ENCODE measurements at regions not wholly inside any gene's neighbourhood (a gene's known extent, or its start where the extent isn't known, plus 50 kb on each side); places are given as distances from the start of the nearest gene placed in this dataset.

GRCh38 chr21:17359781-17360180 lies 153.1 kb upstream of the CXADR start (continued):
- TF ChIP-seq CTCF (conservative IDR thresholded peaks at IDR 0.05; ENCODE audit: low read depth in 2 of 2): no peak

- Histone ChIP-seq H3F3A (replicated peaks; ENCODE audit: low read depth) (no peaks in the 10 kb centered on the region), H3K9me2 (ENCODE audit: insufficient read depth) (no peaks in the 10 kb centered on the region), H3K4me2 (no peak overlapping the region), H3K4me1 (ENCODE audit: insufficient read depth) (peaks cover 8% of the 10 kb centered on the region; the same call in 1 of the 2 replicates), H3K27ac (ENCODE audit: low read depth) (no peak overlapping the region), H3K27me3 (ENCODE audit: insufficient read depth) (no peaks in the 10 kb centered on the region), H2AFZ (no peak overlapping the region), H3K36me3 (ENCODE audit: insufficient read depth) (no peaks in the 10 kb centered on the region), H3K79me2 (replicated peaks; ENCODE audit: insufficient read depth) (no peaks in the 10 kb centered on the region), H3K4me3 (no peak overlapping the region), H4K20me1 (replicated peaks; ENCODE audit: insufficient read depth) (no peaks in the 10 kb centered on the region)
- Mint-ChIP-seq H3K27ac (no peak overlapping the region), H3K9me3 (peaks cover 3% of the 10 kb centered on the region; the same call in 2 of the 3 replicates), H3K4me3 (no peak overlapping the region), H3K4me1 (peaks cover 20% of the 10 kb centered on the region), H3K27me3 (ENCODE audit: insufficient read depth, low read depth, poor library complexity) (no peaks in the 10 kb centered on the region), H3K36me3 (ENCODE audit: low read depth) (peaks cover under 1% of the 10 kb centered on the region; the same call in 2 of the 3 replicates)
- no peak for DNase-seq (ENCODE audit: low spot score)
- no peak for ATAC-seq
- TF ChIP-seq NANOG (IDR thresholded peaks at IDR 0.05; ENCODE audit: borderline replicate concordance) (no peak), CTCF (conservative IDR thresholded peaks at IDR 0.05; ENCODE audit: low read depth in 2 of 2) (no peak), EZH2 (IDR thresholded peaks at IDR 0.05; ENCODE audit: low read depth, unreplicated experiment) (no peak), STAT1 (IDR thresholded peaks at IDR 0.05; ENCODE audit: unreplicated experiment) (no peak), ETS1 (IDR thresholded peaks at IDR 0.05) (no peak), EZH2phosphoT487 (IDR thresholded peaks at IDR 0.05; ENCODE audit: unreplicated experiment) (no peak), ZNF331 (CRISPR knock-in tag; IDR thresholded peaks at IDR 0.05; ENCODE audit: low read depth) (no peak), REST (IDR thresholded peaks at IDR 0.05; ENCODE audit: unreplicated experiment) (no peak), POLR2AphosphoS5 (IDR thresholded peaks at IDR 0.05; ENCODE audit: low read depth) (no peak)
Measured at GRCh38 chr21:17368748-17369363, 144.0 kb upstream of the CXADR start.

Measured in GM23338 (cell line).